IMR-90 (cell line): ENCODE measurements at regions not wholly inside any gene's neighbourhood (a gene's known extent, or its start where the extent isn't known, plus 50 kb on each side); places are given as distances from the start of the nearest gene placed in this dataset.

Experiments
- ATAC-seq: fragments of 200-7000 bp; cut with Tn5 transposase; 2 replicates; pipeline ENCODE4 v1.9.1; 2020; ENCODE audit warnings: low read depth, mild to moderate bottlenecking, moderate library complexity
- BruUV-seq: library from RNA; stranded (reverse); fragments of 400-500 nt; replicated peaks from 2 replicates; lab custom pipeline; 2021; lab: Mats Ljungman, UMichigan
- CTCF ChIA-PET: fragments of 300-600 bp; formaldehyde crosslinking; extraction: SDS; loops from one replicate; lab custom pipeline; 2021; ENCODE audit warnings: antibody characterized with exemption; lab: Yijun Ruan, JAX
- POLR2A ChIA-PET: fragments of 300-600 bp; sonication (Branson Sonifier 250); formaldehyde crosslinking; loops from one replicate; lab custom pipeline; 2022; ENCODE audit warnings: antibody characterized with exemption; ENCODE audit not compliant: unreplicated experiment; lab: Charles Lee
- DNase-seq: peaks from one replicate; pipeline ENCODE4 v3.0.0; 2013
- H2AFZ ChIP-seq: replicated peaks from 2 replicates; pipeline ENCODE3; 2013; ENCODE audit warnings: low read length, mild to moderate bottlenecking; ENCODE audit not compliant: poor library complexity
- H2AK5ac ChIP-seq: 2 replicates; pipeline ENCODE4 v1.6.1; 2013; ENCODE audit warnings: low read depth, low read length, inconsistent platforms
- H2AK9ac ChIP-seq: replicated peaks from 2 replicates; pipeline ENCODE3; 2013; ENCODE audit warnings: mild to moderate bottlenecking, low read depth, low read length, moderate library complexity; ENCODE audit not compliant: poor library complexity
- H2BK120ac ChIP-seq: 2 replicates; pipeline ENCODE4 v1.6.1; 2013; ENCODE audit warnings: low read depth, low read length, inconsistent platforms
- H2BK15ac ChIP-seq: 3 replicates; pipeline ENCODE4 v1.6.1; 2013; ENCODE audit warnings: low read depth, low read length, inconsistent platforms
- H2BK20ac ChIP-seq: 2 replicates; pipeline ENCODE4 v1.6.1; 2013; ENCODE audit warnings: low read depth, mild to moderate bottlenecking, inconsistent platforms, low read length, moderate library complexity
- H2BK5ac ChIP-seq: 2 replicates; pipeline ENCODE4 v1.6.1; 2013; ENCODE audit warnings: mild to moderate bottlenecking, low read depth, low read length, inconsistent platforms; ENCODE audit not compliant: poor library complexity, severe bottlenecking
- H3K14ac ChIP-seq: replicated peaks from 2 replicates; pipeline ENCODE4 v1.6.1; 2013; ENCODE audit warnings: low read depth, low read length, inconsistent platforms
- H3K18ac ChIP-seq: 2 replicates; pipeline ENCODE4 v1.6.1; 2013; ENCODE audit warnings: low read depth, low read length, control low read depth
- H3K23ac ChIP-seq: 2 replicates; pipeline ENCODE4 v1.6.1; 2013; ENCODE audit warnings: low read depth, low read length, inconsistent platforms
- H3K27ac ChIP-seq: 2 replicates; pipeline ENCODE4 v1.5.1; 2013; ENCODE audit warnings: mild to moderate bottlenecking, control low read depth, low read length; ENCODE audit not compliant: insufficient read depth
- H3K27me3 ChIP-seq: 2 replicates; pipeline ENCODE4 v1.6.1; 2013; ENCODE audit warnings: low read length; ENCODE audit not compliant: control insufficient read depth, insufficient read depth
- H3K36me3 ChIP-seq: 2 replicates; pipeline ENCODE4 v1.6.1; 2013; ENCODE audit warnings: low read length, mixed read lengths; ENCODE audit not compliant: control insufficient read depth, insufficient read depth
- H3K4ac ChIP-seq: 2 replicates; pipeline ENCODE4 v1.6.1; 2013; ENCODE audit warnings: low read depth, low read length, inconsistent platforms
- H3K4me1 ChIP-seq: 2 replicates; pipeline ENCODE4 v1.6.1; 2013; ENCODE audit warnings: low read length, mixed read lengths; ENCODE audit not compliant: control insufficient read depth, insufficient read depth
- H3K4me2 ChIP-seq: 2 replicates; pipeline ENCODE4 v1.6.1; 2013; ENCODE audit warnings: low read depth, mild to moderate bottlenecking, control low read depth, low read length, moderate library complexity
- H3K4me3 ChIP-seq: 2 replicates; pipeline ENCODE4 v1.5.1; 2013; ENCODE audit warnings: low read depth, mild to moderate bottlenecking, control low read depth, low read length, moderate library complexity; ENCODE audit not compliant: insufficient read depth
- H3K56ac ChIP-seq: 2 replicates; pipeline ENCODE4 v1.6.1; 2013; ENCODE audit warnings: low read length, inconsistent platforms; ENCODE audit not compliant: insufficient read depth; ENCODE audit errors: extremely low read depth
- H3K79me1 ChIP-seq, 2 experiments: 2 replicates each; pipeline ENCODE4 v1.6.1; 2013; ENCODE audit warnings: low read length in 2 of 2, inconsistent platforms in 1 of 2, low read depth in 1 of 2
- H3K9ac ChIP-seq: 2 replicates; pipeline ENCODE4 v1.6.1; 2013; ENCODE audit warnings: low read depth, low read length, control low read depth
- H3K9me1 ChIP-seq: 2 replicates; pipeline ENCODE4 v1.6.1; 2013; ENCODE audit warnings: low read length, inconsistent platforms; ENCODE audit not compliant: insufficient read depth
- H3K9me3 ChIP-seq: 2 replicates; pipeline ENCODE4 v1.6.1; 2013; ENCODE audit warnings: low read length; ENCODE audit not compliant: control insufficient read depth, insufficient read depth
- H4K20me1 ChIP-seq: 2 replicates; pipeline ENCODE4 v1.6.1; 2013; ENCODE audit warnings: low read length, inconsistent platforms; ENCODE audit not compliant: insufficient read depth
- H4K5ac ChIP-seq: 2 replicates; pipeline ENCODE4 v1.6.1; 2013; ENCODE audit warnings: mild to moderate bottlenecking, low read depth, low read length, control low read depth
- H4K8ac ChIP-seq, 2 experiments: 2 replicates each; pipeline ENCODE4 v1.6.1; 2013; ENCODE audit warnings: low read depth in 2 of 2, low read length in 2 of 2, control low read depth in 1 of 2, inconsistent platforms in 1 of 2
- H4K91ac ChIP-seq: 2 replicates; pipeline ENCODE4 v1.6.1; 2013; ENCODE audit warnings: low read depth, low read length, inconsistent platforms; ENCODE audit not compliant: insufficient read depth
- CEBPB ChIP-seq: IDR thresholded peaks from 2 replicates; pipeline ENCODE4 v1.6.1; 2012; ENCODE audit warnings: low read depth, low read length, improper control_type of control experiment
- CHD1 ChIP-seq: IDR thresholded peaks from 2 replicates; pipeline ENCODE4 v1.6.1; 2012; ENCODE audit warnings: low read depth, low read length, improper control_type of control experiment
- ELK1 ChIP-seq: fragments of 150-350 bp; IDR thresholded peaks from 2 replicates; pipeline ENCODE4 v1.6.1; 2016; ENCODE audit warnings: low read depth, mild to moderate bottlenecking, low read length, moderate library complexity, borderline replicate concordance
- MAZ ChIP-seq: IDR thresholded peaks from 2 replicates; pipeline ENCODE4 v1.6.1; 2012; ENCODE audit warnings: low read depth, mild to moderate bottlenecking, low read length, improper control_type of control experiment, moderate library complexity, borderline replicate concordance
- NFE2L2 ChIP-seq: fragments of 150-350 bp; IDR thresholded peaks from 2 replicates; pipeline ENCODE4 v1.6.1; 2016; ENCODE audit warnings: low read depth, mild to moderate bottlenecking, low read length
- RAD21 ChIP-seq: IDR thresholded peaks from 2 replicates; pipeline ENCODE4 v1.6.1; 2012; ENCODE audit warnings: low read length, improper control_type of control experiment
- RFX5 ChIP-seq: IDR thresholded peaks from 2 replicates; pipeline ENCODE4 v1.8.0; 2012; ENCODE audit warnings: low read depth, mild to moderate bottlenecking, low read length, moderate library complexity
- SMC3 ChIP-seq: fragments of 150-350 bp; IDR thresholded peaks from 2 replicates; pipeline ENCODE4 v1.6.1; 2016; ENCODE audit warnings: low read depth, mild to moderate bottlenecking, antibody characterized with exemption, low read length, moderate library complexity
- WGBS, 2 experiments: methylation state at CpG; one replicate each; pipeline versions ENCODE4 v1.1.5 to v1.1.7; 2013; ENCODE audit warnings: missing lambda C conversion rate in 2 of 2; ENCODE audit not compliant: insufficient read length in 1 of 2; ENCODE audit errors: extremely low coverage in 2 of 2; 5-methylcytosine and 5-hydroxymethylcytosine counted together
- dilution Hi-C: fragments of 300-500 bp; cut with HindIII; formaldehyde crosslinking; loops from one replicate; pipeline ENCODE4 v1.14.3; 2018; ENCODE audit warnings: low sequenced_read_pairs; ENCODE audit not compliant: unreplicated experiment
- in situ Hi-C: fragments of 300-500 bp; cut with MboI; formaldehyde crosslinking; loops from 3 replicates; pipeline ENCODE4 v1.14.3; 2019; ENCODE audit warnings: low sequenced_read_pairs, inconsistent platforms, mixed read lengths
- intact Hi-C: fragments of 100-400 bp; cut with micrococcal nuclease; formaldehyde crosslinking; loops from 2 replicates; pipeline ENCODE4 v1.10.0; 2022

GRCh38 chr3:13711911-13712650 is 163.2 kb downstream of the FBLN2 start:
- Histone ChIP-seq H3K23ac (no peak overlapping the region), H3K9me1 (no peaks in the 10 kb centered on the region), H3K27me3 (no peaks in the 10 kb centered on the region), H4K20me1 (no peaks in the 10 kb centered on the region), H2BK20ac (no peak overlapping the region), H3K36me3 (no peaks in the 10 kb centered on the region), H2AK9ac (no peak overlapping the region), H2AK5ac (no peak overlapping the region), H4K91ac (no peak overlapping the region), H2BK5ac (no peak overlapping the region), H3K56ac (no peak overlapping the region), H3K4ac (no peak overlapping the region), H2BK15ac (no peak overlapping the region), H2AFZ (no peak overlapping the region), H4K5ac (no peak overlapping the region), H4K8ac (no peak overlapping the region), H3K9ac (no peak overlapping the region), H3K4me2 (no peak overlapping the region), H3K14ac (no peak overlapping the region), H3K18ac (no peak overlapping the region), H3K4me3 (no peak overlapping the region), H3K4me1 (no peaks in the 10 kb centered on the region), H3K79me1 (no peaks in the 10 kb centered on the region), H3K9me3 (peaks cover 13% of the 10 kb centered on the region; the same call in 1 of the 2 replicates), H3K27ac (no peak overlapping the region), H2BK120ac (no peak overlapping the region)
- 7% methylated on average over 2 of the region's 9 CpGs; no CpG with 5 or more reads in 1 of the 2 experiments for WGBS, 2 experiments
- no peak for DNase-seq
- in situ Hi-C loops, result no loop called here
- dilution Hi-C loops, result no loop called here
- intact Hi-C loops, result no loop called here
- ChIA-PET POLR2A (no interaction called here), CTCF (no interaction called here)
- no TSS peak for BruUV-seq
- ATAC-seq, result no peak
- TF ChIP-seq SMC3 (no peak), RAD21 (no peak), ELK1 (no peak), CEBPB (no peak), NFE2L2 (no peak), MAZ (no peak), CHD1 (no peak), RFX5 (no peak)
